SK-N-SH (cell line): ENCODE measurements at regions not wholly inside any gene's neighbourhood (a gene's known extent, or its start where the extent isn't known, plus 50 kb on each side); places are given as distances from the start of the nearest gene placed in this dataset.

Source experiments
- CTCF ChIA-PET: fragments of 300-600, 350-600 bp; formaldehyde crosslinking; extraction: SDS; loops from one replicate; lab custom pipeline; 2021; lab: Yijun Ruan, JAX
- POLR2A ChIA-PET: fragments of 350-600 bp; sonication (Branson Sonifier 250); formaldehyde crosslinking; extraction: SDS; loops from one replicate; lab custom pipeline; 2020; ENCODE audit warnings: antibody characterized with exemption, inconsistent platforms; lab: Yijun Ruan, JAX
- DNase-seq: peaks from one replicate; pipeline ENCODE4 v3.0.0; 2012
- H2AFZ ChIP-seq: fragments of 200-600 bp; sonication (generic); 2 replicates; pipeline ENCODE4 v1.8.1; 2016; ENCODE audit warnings: antibody characterized with exemption, mild to moderate bottlenecking, low read depth
- H3F3A ChIP-seq: fragments of 200-600 bp; sonication (generic); replicated peaks from 2 replicates; pipeline ENCODE3; 2016; ENCODE audit warnings: antibody characterized with exemption, mild to moderate bottlenecking; ENCODE audit not compliant: insufficient read depth
- H3K27ac ChIP-seq, 2 experiments: fragments of 200-500 bp in 1 of 2; fragments of 200-600 bp in 1 of 2; sonication (Bioruptor generic) in 1 of 2; sonication (generic), shearing (Covaris generic) in 1 of 2; 2 replicates each; pipeline versions ENCODE4 v1.5.1 to v1.6.1; 2014 to 2016; ENCODE audit warnings: low read depth in 2 of 2, inconsistent platforms in 1 of 2, low read length in 1 of 2, mild to moderate bottlenecking in 1 of 2, mixed read lengths in 1 of 2
- H3K27me3 ChIP-seq: fragments of 200-600 bp; sonication (generic), shearing (Covaris generic); 2 replicates; pipeline ENCODE4 v1.6.1; 2016; ENCODE audit warnings: mixed run types; ENCODE audit not compliant: insufficient read depth
- H3K36me3 ChIP-seq, 2 experiments: fragments of 200-500 bp in 1 of 2; fragments of 200-600 bp in 1 of 2; sonication (Bioruptor generic) in 1 of 2; sonication (generic) in 1 of 2; replicated peaks in 1 of 2; 2 replicates each; pipeline versions ENCODE3 to v1.5.1; 2014 to 2016; ENCODE audit warnings: low read length in 1 of 2, mild to moderate bottlenecking in 1 of 2; ENCODE audit not compliant: insufficient read depth in 2 of 2, control insufficient read depth in 1 of 2
- H3K4me1 ChIP-seq, 2 experiments: fragments of 200-500 bp in 1 of 2; fragments of 200-600 bp in 1 of 2; sonication (Bioruptor generic) in 1 of 2; sonication (generic), shearing (Covaris generic) in 1 of 2; 2 replicates each; pipeline versions ENCODE4 v1.5.1 to v1.6.1; 2014 to 2016; ENCODE audit warnings: low read depth in 1 of 2, low read length in 1 of 2, mixed run types in 1 of 2; ENCODE audit not compliant: insufficient read depth in 2 of 2, control insufficient read depth in 1 of 2
- H3K4me2 ChIP-seq: fragments of 200-600 bp; sonication (generic), shearing (Covaris generic); 2 replicates; pipeline ENCODE4 v1.6.1; 2017; ENCODE audit warnings: mixed run types
- H3K4me3 ChIP-seq, 2 experiments: fragments of 200-500 bp in 1 of 2; fragments of 200-600 bp in 1 of 2; sonication (Bioruptor generic) in 1 of 2; sonication (generic), shearing (Covaris generic) in 1 of 2; 2 replicates each; pipeline versions ENCODE4 v1.5.1 to v1.8.1; 2014 to 2016; ENCODE audit warnings: low read depth in 2 of 2, inconsistent platforms in 1 of 2, low read length in 1 of 2, mild to moderate bottlenecking in 1 of 2, mixed read lengths in 1 of 2, moderate library complexity in 1 of 2
- H3K79me2 ChIP-seq: fragments of 200-600 bp; sonication (generic); 2 replicates; pipeline ENCODE4 v1.8.1; 2017; ENCODE audit warnings: mild to moderate bottlenecking; ENCODE audit not compliant: insufficient read depth
- H3K9ac ChIP-seq: fragments of 200-600 bp; sonication (generic); 2 replicates; pipeline ENCODE4 v1.6.1; 2017; ENCODE audit warnings: mixed run types
- H3K9me2 ChIP-seq: fragments of 200-600 bp; sonication (generic); 2 replicates; pipeline ENCODE4 v1.6.1; 2017; ENCODE audit warnings: mixed run types
- H3K9me3 ChIP-seq: fragments of 200-600 bp; sonication (generic); 2 replicates; pipeline ENCODE4 v1.6.1; 2017; ENCODE audit warnings: mixed run types, mild to moderate bottlenecking, moderate library complexity
- H4K20me1 ChIP-seq: fragments of 200-600 bp; sonication (generic); 2 replicates; pipeline ENCODE4 v1.6.1; 2017; ENCODE audit warnings: mild to moderate bottlenecking, mixed run types; ENCODE audit not compliant: insufficient read depth
- ELF1 ChIP-seq: IDR thresholded peaks from 2 replicates; pipeline ENCODE4 v1.4.0; 2012
- EZH2phosphoT487 ChIP-seq: fragments of 200-600 bp; sonication (generic); IDR thresholded peaks from 2 replicates; pipeline ENCODE4 v1.6.1; 2017; ENCODE audit warnings: low read depth, mixed run types, mild to moderate bottlenecking, antibody characterized with exemption, moderate library complexity, borderline replicate concordance
- FOSL2 ChIP-seq: IDR thresholded peaks from 2 replicates; pipeline ENCODE4 v1.4.0; 2012; ENCODE audit warnings: low read depth, mild to moderate bottlenecking, moderate library complexity, borderline replicate concordance
- FOXJ3 ChIP-seq: sonication (generic); formaldehyde crosslinking; IDR thresholded peaks from 2 replicates; pipeline ENCODE4 v1.5.1; 2020; ENCODE audit warnings: mild to moderate bottlenecking, missing genetic modification reagents
- FOXM1 ChIP-seq: IDR thresholded peaks from 2 replicates; pipeline ENCODE4 v1.4.0; 2012; ENCODE audit warnings: low read depth, mild to moderate bottlenecking
- GABPA ChIP-seq: IDR thresholded peaks from 2 replicates; pipeline ENCODE4 v1.4.0; 2012; ENCODE audit warnings: low read depth, mild to moderate bottlenecking
- GATA2 ChIP-seq: sonication (generic); formaldehyde crosslinking; IDR thresholded peaks from 2 replicates; pipeline ENCODE4 v1.5.0; 2020; ENCODE audit warnings: mild to moderate bottlenecking, missing genetic modification reagents
- IRF3 ChIP-seq: fragments of 150-350 bp; IDR thresholded peaks from 2 replicates; pipeline ENCODE4 v1.6.1; 2016; ENCODE audit warnings: mild to moderate bottlenecking, low read depth, low read length
- JUND ChIP-seq: IDR thresholded peaks from 2 replicates; pipeline ENCODE4 v1.4.0; 2012
- MAX ChIP-seq: IDR thresholded peaks from 2 replicates; pipeline ENCODE4 v1.4.0; 2012; ENCODE audit warnings: low read depth
- MEF2A ChIP-seq: IDR thresholded peaks from 2 replicates; pipeline ENCODE4 v1.4.0; 2012; ENCODE audit warnings: low read depth, borderline replicate concordance
- MXI1 ChIP-seq: IDR thresholded peaks from 2 replicates; pipeline ENCODE4 v1.6.1; 2012; ENCODE audit warnings: mild to moderate bottlenecking, low read depth, low read length, improper control_type of control experiment
- NFIC ChIP-seq: IDR thresholded peaks from 2 replicates; pipeline ENCODE4 v1.4.0; 2012; ENCODE audit warnings: borderline replicate concordance
- PBX3 ChIP-seq: IDR thresholded peaks from 2 replicates; pipeline ENCODE4; 2012
- RCOR1 ChIP-seq: fragments of 150-350 bp; IDR thresholded peaks from 2 replicates; pipeline ENCODE4 v1.6.1; 2017; ENCODE audit warnings: antibody characterized with exemption, low read length
- SIN3A ChIP-seq: IDR thresholded peaks from 2 replicates; pipeline ENCODE4 v1.6.1; 2012; ENCODE audit warnings: low read depth, mild to moderate bottlenecking, low read length, moderate library complexity, borderline replicate concordance
- TAF1 ChIP-seq: IDR thresholded peaks from 2 replicates; pipeline ENCODE4 v1.6.1; 2012; ENCODE audit warnings: low read depth, mild to moderate bottlenecking, low read length, moderate library complexity, borderline replicate concordance
- USF1 ChIP-seq: IDR thresholded peaks from 2 replicates; pipeline ENCODE4 v1.4.0; 2012; ENCODE audit warnings: low read depth, borderline replicate concordance
- USF2 ChIP-seq: fragments of 150-350 bp; IDR thresholded peaks from 2 replicates; pipeline ENCODE4 v1.6.1; 2017; ENCODE audit warnings: antibody characterized with exemption, low read length, low read depth, borderline replicate concordance
- ZBTB33 ChIP-seq: IDR thresholded peaks from 2 replicates; pipeline ENCODE4 v1.4.0; 2012; ENCODE audit warnings: low read depth, borderline replicate concordance
- WGBS: methylation state at CpG from one replicate; pipeline ENCODE4 v1.1.6; 2017; ENCODE audit warnings: low lambda C conversion rate; 5-methylcytosine and 5-hydroxymethylcytosine counted together

GRCh38 chr21:28272272-28272992, 720.2 kb downstream of the LTN1 start:
- Histone ChIP-seq H3K9me3 (no peaks in the 10 kb centered on the region), H3K4me2 (no peak overlapping the region), H3K36me3 (no peaks in the 10 kb centered on the region), H3K9me2 (no peaks in the 10 kb centered on the region), H4K20me1 (no peaks in the 10 kb centered on the region), H3K27ac (peak overlapping the region in 1 of 2 experiments; percentile 28; a peak in 1 of 4 replicates), H3K4me1 (peaks cover 0 to 8% of the 10 kb centered on the region in 2 experiments; a peak in 2 of 4 replicates), H3K79me2 (no peaks in the 10 kb centered on the region), H3K27me3 (no peaks in the 10 kb centered on the region), H3K9ac (no peak overlapping the region), H3F3A (no peaks in the 10 kb centered on the region), H2AFZ (no peak overlapping the region), H3K4me3 (no peak overlapping the region)
- ChIA-PET CTCF (interaction anchor here (1.3 to 1.7 kb wide), 2 partner anchors 10 to 63 kb away, joined by 4 to 5 read pairs; no protein-coding TSS in a partner anchor), POLR2A (no interaction called here)
- 85% methylated on average over 3 of the region's 3 CpGs for WGBS
- TF ChIP-seq EZH2phosphoT487 = no peak
- DNase-seq = no peak

- no peaks in the 10 kb centered on the region for H3F3A ChIP-seq
- H3K27ac ChIP-seq = peak overlapping the region; percentile 9 to 97; a peak in 3 of 4 replicates
- H3K4me3 ChIP-seq = no peak overlapping the region; a peak in 1 of 4 replicates
- no peaks in the 10 kb centered on the region for H4K20me1 ChIP-seq
- H3K9ac ChIP-seq = no peak overlapping the region
- H3K4me2 ChIP-seq = no peak overlapping the region
- ChIA-PET CTCF (interaction anchor here (0.9 to 2.9 kb wide), 6 partner anchors 10 to 476 kb away, joined by 3 to 15 read pairs (median 6); no protein-coding TSS in a partner anchor), POLR2A (interaction anchor here (1.2 to 2.2 kb wide), 4 partner anchors 10 to 1423 kb away, joined by 3 to 8 read pairs (median 5); no protein-coding TSS in a partner anchor)
- peaks cover 0 to 8% of the 10 kb centered on the region in 2 experiments; a peak in 2 of 4 replicates for H3K4me1 ChIP-seq
- no peaks in the 10 kb centered on the region for H3K27me3 ChIP-seq
- no peaks in the 10 kb centered on the region for H3K9me3 ChIP-seq
- H3K36me3 ChIP-seq = no peaks in the 10 kb centered on the region
- H3K79me2 ChIP-seq = no peaks in the 10 kb centered on the region
- H2AFZ ChIP-seq = no peak overlapping the region
- DNase-seq = peak; percentile 53
- no peaks in the 10 kb centered on the region for H3K9me2 ChIP-seq
- TF ChIP-seq JUND (peak; percentile 42; the same call in 1 of the 2 replicates), ZBTB33 (no peak), USF1 (no peak), MEF2A (no peak), NFIC (no peak; the same call in 1 of the 2 replicates), EZH2phosphoT487 (no peak), FOSL2 (no peak), TAF1 (no peak), USF2 (no peak), IRF3 (no peak), SIN3A (no peak), ELF1 (no peak), FOXM1 (no peak), MAX (no peak), PBX3 (peak; percentile 52), GABPA (no peak), RCOR1 (peak; percentile 89; the same call in 1 of the 2 replicates), MXI1 (peak; percentile 77), GATA2 (CRISPR knock-in tag) (peak; percentile 99), FOXJ3 (CRISPR knock-in tag) (peak; percentile 96)
These were observed 723.5 kb downstream of the LTN1 start for GRCh38 chr21:28269173-28269572.
